ENCODE measurements at regions not wholly inside any gene's neighbourhood (a gene's known extent, or its start where the extent isn't known, plus 50 kb on each side); places are given as distances from the start of the nearest gene placed in this dataset.

- Histone ChIP-seq H3K4me2 (no peak overlapping the region), H3K36me3 (no peaks in the 10 kb centered on the region), H3K4me3 (no peak overlapping the region), H4K20me1 (no peaks in the 10 kb centered on the region), H3K27me3 (no peaks in the 10 kb centered on the region), H3K4me1 (peaks cover 12% of the 10 kb centered on the region), H3K9ac (no peak overlapping the region), H3K27ac (no peak overlapping the region), H3K9me3 (no peaks in the 10 kb centered on the region)
- no peak for TF ChIP-seq Cebpa-rat (IDR thresholded peaks at IDR 0.05)
These were observed 95.6 kb upstream of the HTR2A start for GRCh38 chr13:46992383-46992952.

DNA sequence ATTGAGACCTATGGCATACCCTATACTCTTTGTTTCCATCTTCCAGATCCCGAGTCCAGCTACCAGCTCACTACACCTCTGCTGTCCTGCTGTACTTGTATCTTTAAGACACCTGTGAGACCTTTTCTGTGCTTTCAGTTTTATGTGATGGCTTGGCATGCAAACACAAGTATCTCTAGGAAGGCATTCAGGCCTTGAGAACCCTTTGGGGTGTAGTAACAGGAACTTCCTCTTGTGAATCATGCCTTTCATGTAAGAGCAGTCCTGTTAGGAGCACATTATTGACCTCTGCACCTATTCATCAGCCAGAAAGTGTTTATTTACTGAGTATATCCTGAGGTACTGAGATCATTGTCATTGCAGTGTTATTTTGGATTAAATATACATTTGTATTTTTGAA lies 87.0 kb upstream of the HTR2A start:
- Histone ChIP-seq H3K27me3 (no peaks in the 10 kb centered on the region), H3K4me3 (no peak overlapping the region), H3K4me1 (peaks cover 31% of the 10 kb centered on the region), H4K20me1 (no peaks in the 10 kb centered on the region), H3K27ac (no peak overlapping the region), H3K9ac (no peak overlapping the region), H3K4me2 (peak overlapping the region; percentile 76), H3K36me3 (no peaks in the 10 kb centered on the region), H3K9me3 (no peaks in the 10 kb centered on the region)
- TF ChIP-seq Cebpa-rat (IDR thresholded peaks at IDR 0.05): no peak

DNA sequence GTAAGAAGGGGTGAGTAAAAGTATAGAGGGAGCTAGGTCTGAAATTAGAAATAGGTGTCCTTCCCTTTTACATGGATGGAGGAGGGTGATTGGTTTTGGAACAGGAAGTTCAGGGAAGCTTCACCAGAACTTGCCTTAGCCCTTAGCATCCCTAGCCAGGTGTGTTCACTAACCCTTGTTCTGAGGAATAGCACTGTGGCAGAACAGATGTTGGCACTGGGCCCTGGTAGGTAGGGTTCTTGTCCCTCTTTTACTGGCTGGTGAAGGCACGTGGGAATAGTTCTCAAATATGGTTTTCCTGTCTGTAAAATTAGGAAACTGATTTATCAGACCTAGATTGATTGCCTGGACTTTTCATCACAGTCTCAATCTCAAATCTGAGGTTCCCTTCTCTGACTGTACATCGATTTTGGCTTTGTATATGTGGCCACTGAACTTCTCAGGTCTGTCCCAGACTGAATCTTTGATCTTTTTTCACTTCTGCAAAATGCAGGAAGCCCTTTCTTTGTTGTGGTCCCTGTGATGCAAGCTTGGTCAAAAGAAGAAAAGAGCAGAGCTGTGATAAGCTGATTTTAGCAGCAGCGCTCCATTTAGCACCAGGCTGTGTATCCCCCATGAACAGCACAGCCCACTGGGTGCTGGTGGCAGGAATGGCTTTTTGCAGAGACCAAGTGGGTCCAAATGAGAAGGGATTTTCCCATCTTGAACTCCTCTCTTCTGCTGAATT lies 86.2 kb upstream of the HTR2A start:
- peaks cover 31% of the 10 kb centered on the region for H3K4me1 ChIP-seq
- H3K27ac ChIP-seq: no peak overlapping the region
- no peaks in the 10 kb centered on the region for H3K36me3 ChIP-seq
- H3K27me3 ChIP-seq: no peaks in the 10 kb centered on the region
- H3K4me3 ChIP-seq: no peak overlapping the region
- peak overlapping the region; percentile 76 for H3K4me2 ChIP-seq
- H3K9me3 ChIP-seq: no peaks in the 10 kb centered on the region
- no peaks in the 10 kb centered on the region for H4K20me1 ChIP-seq
- TF ChIP-seq Cebpa-rat (IDR thresholded peaks at IDR 0.05): peak; percentile 75; the same call in 1 of the 2 replicates
- H3K9ac ChIP-seq: no peak overlapping the region

GRCh38 chr13:46975173-46975572 lies 78.3 kb upstream of the HTR2A start:
- H3K36me3 ChIP-seq: no peaks in the 10 kb centered on the region
- no peak overlapping the region for H3K9ac ChIP-seq
- no peak overlapping the region for H3K4me3 ChIP-seq
- H4K20me1 ChIP-seq: no peaks in the 10 kb centered on the region
- H3K27me3 ChIP-seq: no peaks in the 10 kb centered on the region
- H3K4me2 ChIP-seq: no peak overlapping the region
- H3K4me1 ChIP-seq: no peaks in the 10 kb centered on the region
- no peak for TF ChIP-seq Cebpa-rat (IDR thresholded peaks at IDR 0.05)
- peaks cover 22% of the 10 kb centered on the region for H3K9me3 ChIP-seq
- H3K27ac ChIP-seq: no peak overlapping the region

GRCh38 chr13:46968450-46968849 lies 71.6 kb upstream of the HTR2A start:
- no peak overlapping the region for H3K4me2 ChIP-seq
- no peak overlapping the region for H3K4me3 ChIP-seq
- TF ChIP-seq Cebpa-rat (IDR thresholded peaks at IDR 0.05): no peak
- H3K9ac ChIP-seq: no peak overlapping the region
- no peaks in the 10 kb centered on the region for H3K9me3 ChIP-seq
- H3K27me3 ChIP-seq: no peaks in the 10 kb centered on the region
- H4K20me1 ChIP-seq: no peaks in the 10 kb centered on the region
- no peak overlapping the region for H3K27ac ChIP-seq
- no peaks in the 10 kb centered on the region for H3K4me1 ChIP-seq
- H3K36me3 ChIP-seq: no peaks in the 10 kb centered on the region

- Histone ChIP-seq H3K4me2 (no peak overlapping the region), H3K4me3 (no peak overlapping the region), H3K27me3 (no peaks in the 10 kb centered on the region), H3K36me3 (no peaks in the 10 kb centered on the region), H3K9me3 (no peaks in the 10 kb centered on the region), H3K27ac (no peak overlapping the region), H3K9ac (no peak overlapping the region), H4K20me1 (no peaks in the 10 kb centered on the region), H3K4me1 (no peaks in the 10 kb centered on the region)
- no peak for TF ChIP-seq Cebpa-rat (IDR thresholded peaks at IDR 0.05)
These were observed 68.1 kb upstream of the HTR2A start for GRCh38 chr13:46964789-46965527.

DNA sequence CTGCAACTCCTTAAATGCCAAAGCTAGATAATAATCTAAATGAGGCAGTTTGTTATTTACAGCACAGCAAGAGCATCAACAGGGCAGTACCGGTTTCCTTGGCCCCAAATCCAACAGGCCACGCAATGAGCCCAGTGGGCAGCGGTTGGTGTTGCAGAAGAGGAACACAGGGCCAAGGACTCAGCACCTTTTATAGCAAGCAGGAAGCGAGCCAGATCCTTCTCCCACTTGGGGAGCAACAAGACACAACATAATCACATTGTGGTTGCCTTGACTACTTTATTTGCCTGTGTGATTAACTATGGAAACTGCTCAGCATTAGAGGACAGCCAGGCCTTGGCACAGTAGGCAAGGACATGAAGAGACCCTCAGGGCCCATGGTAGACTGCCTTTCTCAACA lies 67.1 kb upstream of the HTR2A start:
- no peaks in the 10 kb centered on the region for H3K27me3 ChIP-seq
- no peaks in the 10 kb centered on the region for H3K4me1 ChIP-seq
- H3K36me3 ChIP-seq: no peaks in the 10 kb centered on the region
- H3K9me3 ChIP-seq: no peaks in the 10 kb centered on the region
- no peak overlapping the region for H3K27ac ChIP-seq
- TF ChIP-seq Cebpa-rat (IDR thresholded peaks at IDR 0.05): no peak
- no peak overlapping the region for H3K4me2 ChIP-seq
- H3K4me3 ChIP-seq: no peak overlapping the region
- H3K9ac ChIP-seq: no peak overlapping the region
- H4K20me1 ChIP-seq: no peaks in the 10 kb centered on the region

GRCh38 chr13:46962281-46962941 lies 65.6 kb upstream of the HTR2A start:
- Histone ChIP-seq H3K27ac (no peak overlapping the region), H3K9me3 (no peaks in the 10 kb centered on the region), H3K4me2 (no peak overlapping the region), H3K27me3 (no peaks in the 10 kb centered on the region), H3K9ac (no peak overlapping the region), H4K20me1 (no peaks in the 10 kb centered on the region), H3K36me3 (no peaks in the 10 kb centered on the region), H3K4me1 (no peaks in the 10 kb centered on the region), H3K4me3 (no peak overlapping the region)
- no peak for TF ChIP-seq Cebpa-rat (IDR thresholded peaks at IDR 0.05)

- TF ChIP-seq Cebpa-rat (IDR thresholded peaks at IDR 0.05): no peak
- H4K20me1 ChIP-seq: no peaks in the 10 kb centered on the region
- H3K4me2 ChIP-seq: no peak overlapping the region
- no peak overlapping the region for H3K27ac ChIP-seq
- H3K27me3 ChIP-seq: no peaks in the 10 kb centered on the region
- H3K36me3 ChIP-seq: no peaks in the 10 kb centered on the region
- no peak overlapping the region for H3K4me3 ChIP-seq
- no peaks in the 10 kb centered on the region for H3K9me3 ChIP-seq
- no peak overlapping the region for H3K9ac ChIP-seq
- H3K4me1 ChIP-seq: no peaks in the 10 kb centered on the region
These were observed 64.9 kb upstream of the HTR2A start for GRCh38 chr13:46961719-46962118.

DNA sequence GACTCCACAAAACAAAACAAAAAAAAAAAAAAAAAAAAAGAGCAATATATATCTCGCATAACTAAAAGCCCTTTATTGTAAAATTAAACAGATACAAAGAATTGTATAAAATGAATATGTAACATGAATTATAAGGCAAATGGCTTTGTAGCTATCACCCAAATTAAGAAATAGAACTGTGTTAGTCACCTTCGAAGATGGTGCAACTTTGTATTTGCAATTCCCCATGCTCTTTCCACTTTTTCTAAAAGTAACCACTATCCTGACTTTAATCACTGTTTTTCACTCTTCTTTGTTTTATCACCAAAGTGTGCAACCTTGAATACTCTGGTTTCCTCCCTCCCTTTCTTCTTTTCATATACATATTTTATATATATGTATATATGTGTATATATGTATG lies 57.1 kb upstream of the HTR2A start:
- Histone ChIP-seq H3K9ac (no peak overlapping the region), H3K27ac (no peak overlapping the region), H4K20me1 (no peaks in the 10 kb centered on the region), H3K4me2 (no peak overlapping the region), H3K9me3 (no peaks in the 10 kb centered on the region), H3K4me3 (no peak overlapping the region), H3K27me3 (no peaks in the 10 kb centered on the region), H3K36me3 (no peaks in the 10 kb centered on the region), H3K4me1 (peaks cover 13% of the 10 kb centered on the region)
- no peak for TF ChIP-seq Cebpa-rat (IDR thresholded peaks at IDR 0.05)
